D721Med (cell line): ENCODE measurements at regions not wholly inside any gene's neighbourhood (a gene's known extent, or its start where the extent isn't known, plus 50 kb on each side); places are given as distances from the start of the nearest gene placed in this dataset.
A peak's percentile ranks its signal among the peaks of the same experiment; 100 is the strongest.
"Not testable (repeated sequence)": the region's sequence is repeated elsewhere in the genome, so short reads cannot be mapped to it uniquely, and the experiment has no call there.

ENCODE experiments used
- DNase-seq: peaks from one replicate; pipeline ENCODE4 v3.0.0; 2011; ENCODE audit warnings: low spot score; ENCODE audit not compliant: insufficient read length
- FAIRE-seq: peaks from 2 replicates; lab custom pipeline; 2011; peaks lifted over from hg19 to GRCh38; lab: Jason Lieb, UNC
- CTCF ChIP-seq: IDR thresholded peaks from 2 replicates; pipeline ENCODE4 v1.5.1; 2012; ENCODE audit warnings: mild to moderate bottlenecking, control low read depth; ENCODE audit not compliant: insufficient read depth; ENCODE audit errors: missing control alignments

- TF ChIP-seq CTCF, result peak; percentile 46
- no peak for FAIRE-seq
- no peak for DNase-seq
Measured at GRCh38 chr6:122180132-122180531, 219.3 kb upstream of the HSF2 start.

GRCh38 chr6:122182061-122182460, 217.4 kb upstream of the HSF2 start:
- TF ChIP-seq CTCF, result no peak
- FAIRE-seq, result no peak
- DNase-seq, result no peak

GRCh38 chr6:122184401-122184827, 215.0 kb upstream of the HSF2 start:
- TF ChIP-seq CTCF, result peak; percentile 53
- no peak for DNase-seq
- FAIRE-seq, result peak; percentile 21

- DNase-seq, FAIRE-seq: not testable (repeated sequence)
Measured at GRCh38 chr6:122185458-122185857, 214.0 kb upstream of the HSF2 start.

GRCh38 chr6:122187186-122187585, 212.3 kb upstream of the HSF2 start:
- DNase-seq (no peak), FAIRE-seq (no peak)
- no peak for TF ChIP-seq CTCF

- FAIRE-seq, result no peak
Measured at GRCh38 chr6:122198922-122199321, 200.5 kb upstream of the HSF2 start.

GRCh38 chr6:122200440-122200839, 199.0 kb upstream of the HSF2 start:
- no peak for DNase-seq
- TF ChIP-seq CTCF, result no peak
- no peak for FAIRE-seq

More at GRCh38 chr6:122198922-122199321, 200.5 kb upstream of the HSF2 start:
- TF ChIP-seq CTCF, result no peak
- DNase-seq, result no peak

GRCh38 chr6:122202576-122203137, 196.8 kb upstream of the HSF2 start:
- no peak for DNase-seq
- no peak for FAIRE-seq
- no peak for TF ChIP-seq CTCF
